GM19463 (cell line): ENCODE measurements at regions not wholly inside any gene's neighbourhood (a gene's known extent, or its start where the extent isn't known, plus 50 kb on each side); places are given as distances from the start of the nearest gene placed in this dataset.

Source experiments
- ATAC-seq: cut with Tn5 transposase; IDR thresholded peaks from one replicate; pipeline ENCODE4 v1.9.1; 2021; ENCODE audit warnings: mild to moderate bottlenecking, moderate library complexity; ENCODE audit not compliant: unreplicated experiment

DNA sequence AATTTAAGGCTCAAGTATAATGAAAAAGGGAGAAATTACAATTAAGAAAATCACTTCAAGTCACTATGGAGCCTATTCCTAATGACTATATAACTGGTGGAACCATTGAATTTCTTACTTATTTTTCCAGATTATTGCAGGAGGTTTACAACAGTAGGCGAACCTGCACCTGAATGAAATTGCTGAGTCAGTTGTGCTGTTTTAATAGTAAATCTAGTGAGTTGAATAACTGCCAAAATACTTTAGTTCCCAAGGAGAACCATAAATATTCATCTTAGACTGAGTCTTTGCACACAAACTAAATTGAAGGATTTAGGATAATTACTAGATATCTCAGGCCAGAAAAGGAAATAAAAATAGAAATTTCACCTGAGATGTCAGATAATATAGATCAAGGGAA, 1052.8 kb downstream of the NAALADL2 start:
- no peak for ATAC-seq

DNA sequence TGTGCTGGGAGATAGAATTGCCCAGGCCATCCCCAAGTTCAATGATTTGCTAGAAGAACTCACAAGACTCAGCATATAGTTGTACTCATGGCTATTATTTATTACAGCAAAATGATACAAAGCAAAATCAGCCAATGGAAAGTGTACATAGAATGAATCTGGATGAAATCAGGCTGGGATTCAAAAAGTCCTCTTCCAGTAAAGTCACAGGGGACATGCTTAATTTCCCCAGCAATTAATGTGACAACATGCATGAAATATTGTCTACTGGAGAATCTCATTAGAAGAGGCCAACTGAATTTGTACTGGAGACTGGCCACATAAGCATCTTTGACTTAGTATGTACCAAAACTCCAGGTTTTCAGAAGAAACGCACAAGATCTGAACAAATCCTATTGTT, 1043.1 kb downstream of the NAALADL2 start:
- ATAC-seq, result no peak

- ATAC-seq, result no peak
Measured at GRCh38 chr3:175898194-175898593, 1039.1 kb downstream of the NAALADL2 start.

GRCh38 chr3:175896655-175897054, 1037.5 kb downstream of the NAALADL2 start:
- ATAC-seq, result no peak

DNA sequence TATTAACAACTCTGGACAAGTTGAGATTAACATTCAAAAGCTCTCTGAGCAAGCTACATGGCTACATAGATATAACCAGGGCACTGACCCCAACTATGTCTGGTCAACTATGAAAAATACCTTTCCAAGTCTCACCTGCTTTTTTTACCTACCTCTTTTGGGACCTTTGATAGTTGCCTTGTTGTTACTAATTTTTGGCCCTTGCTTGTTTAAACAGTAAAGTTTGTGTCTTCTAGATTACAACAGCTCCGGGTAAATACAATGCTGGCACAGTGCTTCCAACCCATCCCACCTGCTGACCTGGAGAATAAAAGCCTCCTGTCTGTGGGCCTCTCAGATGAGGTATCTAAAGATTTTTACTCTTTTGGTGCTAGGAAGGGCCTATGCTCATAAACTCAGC, 1036.6 kb downstream of the NAALADL2 start:
- ATAC-seq, result no peak

- ATAC-seq, result no peak
Measured at GRCh38 chr3:175893566-175893965, 1034.4 kb downstream of the NAALADL2 start.

GRCh38 chr3:175890066-175890465, 1030.9 kb downstream of the NAALADL2 start:
- no peak for ATAC-seq

DNA sequence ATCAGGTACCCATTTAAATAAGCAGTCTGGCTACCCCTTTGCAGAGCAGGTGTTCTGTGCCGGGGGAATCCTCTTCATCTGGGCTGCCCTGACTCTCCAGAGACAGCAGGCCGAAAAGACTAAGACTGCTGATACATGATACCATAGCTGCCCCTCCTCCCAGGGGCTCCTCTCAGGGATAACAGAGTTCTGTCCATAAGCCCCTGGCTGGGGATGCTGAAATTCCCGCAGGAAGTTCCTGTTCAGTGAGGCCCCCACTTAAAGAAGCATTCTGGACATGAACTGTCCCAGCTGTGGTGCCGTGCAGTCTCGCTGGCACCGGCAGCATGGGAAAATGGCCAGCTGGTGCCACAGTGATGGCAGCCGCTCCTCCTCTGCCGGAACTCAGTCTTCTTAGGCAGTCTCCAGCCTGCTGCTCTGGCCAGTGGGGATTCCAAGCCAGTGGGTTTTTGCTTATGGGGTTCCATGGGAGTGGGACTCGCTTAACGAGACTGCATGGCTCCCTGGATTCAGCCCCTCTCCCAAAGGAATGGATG, 1026.2 kb downstream of the NAALADL2 start:
- no peak for ATAC-seq

- no peak for ATAC-seq
Measured at GRCh38 chr3:175879417-175879816, 1020.3 kb downstream of the NAALADL2 start.

- ATAC-seq, result peak; percentile 91
Measured at GRCh38 chr3:175869404-175869803, 1010.3 kb downstream of the NAALADL2 start.

GRCh38 chr3:175868626-175869025, 1009.5 kb downstream of the NAALADL2 start:
- no peak for ATAC-seq

GRCh38 chr3:175865724-175866123, 1006.6 kb downstream of the NAALADL2 start:
- ATAC-seq, result no peak

DNA sequence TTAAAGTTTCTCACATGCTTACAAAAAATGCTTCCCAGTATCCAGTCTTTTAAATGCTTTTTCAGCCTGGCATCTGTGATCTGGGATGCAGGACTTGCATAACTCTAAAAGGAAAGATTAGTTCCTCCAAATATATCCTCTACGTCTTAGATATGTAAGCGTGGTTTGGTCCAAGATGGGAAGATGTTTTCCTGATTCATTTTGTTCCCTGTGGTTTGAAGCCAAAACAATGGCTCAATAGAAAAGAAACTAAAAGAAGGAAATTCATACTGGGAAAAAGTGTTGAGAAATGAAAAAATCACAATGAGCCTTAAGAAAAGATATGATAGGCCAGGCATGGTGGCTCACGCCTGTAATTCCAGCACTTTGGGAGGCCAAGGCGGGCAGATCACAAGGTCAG, 1002.8 kb downstream of the NAALADL2 start:
- no peak for ATAC-seq
